GM12878 (cell line): ENCODE measurements at regions not wholly inside any gene's neighbourhood (a gene's known extent, or its start where the extent isn't known, plus 50 kb on each side); places are given as distances from the start of the nearest gene placed in this dataset.

ENCODE experiments used
- ATAC-seq: fragments of 200-7000 bp; cut with Tn5 transposase; 3 replicates; pipeline ENCODE4 v1.9.1; 2020; ENCODE audit warnings: mild to moderate bottlenecking, moderate library complexity
- BruUV-seq: library from RNA; stranded (reverse); fragments of 400-500 nt; replicated peaks from 2 replicates; lab custom pipeline; 2021; lab: Mats Ljungman, UMichigan
- CTCF ChIA-PET: fragments of 300-600 bp; sonication (Branson Sonifier 250); formaldehyde crosslinking; extraction: SDS; loops from one replicate; lab custom pipeline; 2021; ENCODE audit warnings: inconsistent platforms; lab: Yijun Ruan, JAX
- POLR2A ChIA-PET: fragments of 350-600 bp; formaldehyde crosslinking; extraction: SDS; loops from one replicate; lab custom pipeline; 2021; ENCODE audit warnings: inconsistent platforms; lab: Charles Lee
- RAD21 ChIA-PET: fragments of 300-600 bp; sonication (Branson Sonifier 250); formaldehyde crosslinking; loops from one replicate; lab custom pipeline; 2023; ENCODE audit warnings: antibody characterized with exemption; ENCODE audit not compliant: unreplicated experiment; lab: Charles Lee
- SMC1A ChIA-PET: fragments of 300-600 bp; sonication (Branson Sonifier 250); formaldehyde crosslinking; loops from one replicate; lab custom pipeline; 2023; ENCODE audit not compliant: unreplicated experiment, uncharacterized antibody; lab: Charles Lee
- DNase-seq: peaks from one replicate; pipeline ENCODE4 v3.0.0-alpha.2; 2011; ENCODE audit warnings: low read depth, low spot score
- FAIRE-seq: peaks from 3 replicates; lab custom pipeline; 2011; peaks lifted over from hg19 to GRCh38; lab: Jason Lieb, UNC
- H2AFZ ChIP-seq: 2 replicates; pipeline ENCODE4 v1.6.0; 2011; ENCODE audit warnings: low read depth, low read length, control low read depth; ENCODE audit not compliant: control insufficient read depth
- H3K27ac ChIP-seq: 2 replicates; pipeline ENCODE4 v1.5.1; 2011; ENCODE audit warnings: control low read depth; ENCODE audit not compliant: control insufficient read depth, insufficient read depth
- H3K27me3 ChIP-seq, 2 experiments: replicated peaks in 1 of 2; 2 replicates each; pipeline versions ENCODE4 v1.6.0 to v1.6.1; 2011; ENCODE audit warnings: low read length in 1 of 2; ENCODE audit not compliant: control insufficient read depth in 2 of 2, insufficient read depth in 2 of 2
- H3K36me3 ChIP-seq, 2 experiments: 2 replicates each; pipeline ENCODE4 v1.5.1; 2011; ENCODE audit warnings: low read length in 1 of 2; ENCODE audit not compliant: control insufficient read depth in 2 of 2, insufficient read depth in 2 of 2
- H3K4me1 ChIP-seq: 2 replicates; pipeline ENCODE4 v1.6.1; 2011; ENCODE audit warnings: mild to moderate bottlenecking, low read length, moderate library complexity, mixed read lengths; ENCODE audit not compliant: control insufficient read depth, insufficient read depth
- H3K4me2 ChIP-seq: 2 replicates; pipeline ENCODE4 v1.6.0; 2011; ENCODE audit warnings: control low read depth; ENCODE audit not compliant: control insufficient read depth, insufficient read depth
- H3K4me3 ChIP-seq: fragments of 200-600 bp; sonication (generic); 2 replicates; pipeline ENCODE4 v1.5.1; 2016
- H3K79me2 ChIP-seq: 2 replicates; pipeline ENCODE4 v1.6.0; 2011; ENCODE audit warnings: low read length; ENCODE audit not compliant: control insufficient read depth, insufficient read depth
- H3K9ac ChIP-seq: 2 replicates; pipeline ENCODE4 v1.8.0; 2011; ENCODE audit warnings: low read length, control low read depth, mixed read lengths; ENCODE audit not compliant: control insufficient read depth, insufficient read depth
- H3K9me3 ChIP-seq: replicated peaks from 3 replicates; pipeline ENCODE4 v1.5.1; 2011; ENCODE audit warnings: mild to moderate bottlenecking, low read length; ENCODE audit not compliant: control insufficient read depth, insufficient read depth
- H4K20me1 ChIP-seq: 2 replicates; pipeline ENCODE4 v1.6.0; 2011; ENCODE audit not compliant: control insufficient read depth, insufficient read depth
- BRCA1 ChIP-seq: IDR thresholded peaks from 2 replicates; pipeline ENCODE4 v1.6.1; 2011; ENCODE audit warnings: low read depth, low read length, improper control_type of control experiment
- CBX5 ChIP-seq: sonication (generic); IDR thresholded peaks from 2 replicates; pipeline ENCODE4 v1.6.1; 2016; ENCODE audit warnings: low read depth, moderate library complexity, mild to moderate bottlenecking, inconsistent platforms
- WGBS: methylation state at CpG from one replicate; pipeline ENCODE4 v1.1.6; 2016; ENCODE audit warnings: low lambda C conversion rate; ENCODE audit not compliant: insufficient replicate concordance, insufficient coverage; ENCODE audit errors: missing lambda C conversion rate; 5-methylcytosine and 5-hydroxymethylcytosine counted together
- in situ Hi-C: fragments of 300-500 bp; cut with MboI; formaldehyde crosslinking; loops from 9 replicates; pipeline ENCODE4 v1.14.3; 2018; ENCODE audit warnings: mixed read lengths
- intact Hi-C: fragments of 100-400 bp; cut with micrococcal nuclease; formaldehyde crosslinking; loops from one replicate; pipeline ENCODE4 v1.14.2; 2022; ENCODE audit not compliant: unreplicated experiment
- TF ChIP-seq, protein P1 (sequence below): fragments of 450-650 bp; IDR thresholded peaks from 2 replicates; pipeline ENCODE4 v1.6.1; 2016; ENCODE audit warnings: mild to moderate bottlenecking, moderate library complexity, borderline replicate concordance
- TF ChIP-seq, protein P2 (sequence below): fragments of 450-650 bp; IDR thresholded peaks from 2 replicates; pipeline ENCODE4 v1.6.1; 2017; ENCODE audit warnings: mild to moderate bottlenecking, moderate library complexity

DNA sequence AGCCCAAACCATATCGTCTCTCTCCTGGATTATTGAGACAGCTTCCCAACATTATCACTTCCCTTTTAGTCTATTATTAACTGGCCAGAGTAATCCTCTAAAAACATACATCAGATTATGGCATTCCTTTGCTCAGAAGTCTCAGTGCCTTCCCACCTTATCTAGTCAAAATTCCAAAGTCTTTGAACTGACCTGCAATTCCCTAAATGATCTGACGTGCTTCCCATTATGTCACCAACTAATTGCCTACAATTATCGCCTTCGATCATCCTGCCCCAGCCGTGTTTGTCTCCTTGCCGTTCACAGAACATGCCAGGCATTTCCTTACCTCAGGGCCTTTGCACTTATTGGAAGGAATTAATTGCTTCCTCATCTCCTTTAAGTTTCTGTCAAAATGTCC is 332.4 kb downstream of the IRS1 start:
- H2AFZ ChIP-seq = no peak overlapping the region
- intact Hi-C loops = no loop called here
- ATAC-seq = no peak
- no peak for FAIRE-seq
- no peak for DNase-seq
- TF ChIP-seq, protein P1, sequence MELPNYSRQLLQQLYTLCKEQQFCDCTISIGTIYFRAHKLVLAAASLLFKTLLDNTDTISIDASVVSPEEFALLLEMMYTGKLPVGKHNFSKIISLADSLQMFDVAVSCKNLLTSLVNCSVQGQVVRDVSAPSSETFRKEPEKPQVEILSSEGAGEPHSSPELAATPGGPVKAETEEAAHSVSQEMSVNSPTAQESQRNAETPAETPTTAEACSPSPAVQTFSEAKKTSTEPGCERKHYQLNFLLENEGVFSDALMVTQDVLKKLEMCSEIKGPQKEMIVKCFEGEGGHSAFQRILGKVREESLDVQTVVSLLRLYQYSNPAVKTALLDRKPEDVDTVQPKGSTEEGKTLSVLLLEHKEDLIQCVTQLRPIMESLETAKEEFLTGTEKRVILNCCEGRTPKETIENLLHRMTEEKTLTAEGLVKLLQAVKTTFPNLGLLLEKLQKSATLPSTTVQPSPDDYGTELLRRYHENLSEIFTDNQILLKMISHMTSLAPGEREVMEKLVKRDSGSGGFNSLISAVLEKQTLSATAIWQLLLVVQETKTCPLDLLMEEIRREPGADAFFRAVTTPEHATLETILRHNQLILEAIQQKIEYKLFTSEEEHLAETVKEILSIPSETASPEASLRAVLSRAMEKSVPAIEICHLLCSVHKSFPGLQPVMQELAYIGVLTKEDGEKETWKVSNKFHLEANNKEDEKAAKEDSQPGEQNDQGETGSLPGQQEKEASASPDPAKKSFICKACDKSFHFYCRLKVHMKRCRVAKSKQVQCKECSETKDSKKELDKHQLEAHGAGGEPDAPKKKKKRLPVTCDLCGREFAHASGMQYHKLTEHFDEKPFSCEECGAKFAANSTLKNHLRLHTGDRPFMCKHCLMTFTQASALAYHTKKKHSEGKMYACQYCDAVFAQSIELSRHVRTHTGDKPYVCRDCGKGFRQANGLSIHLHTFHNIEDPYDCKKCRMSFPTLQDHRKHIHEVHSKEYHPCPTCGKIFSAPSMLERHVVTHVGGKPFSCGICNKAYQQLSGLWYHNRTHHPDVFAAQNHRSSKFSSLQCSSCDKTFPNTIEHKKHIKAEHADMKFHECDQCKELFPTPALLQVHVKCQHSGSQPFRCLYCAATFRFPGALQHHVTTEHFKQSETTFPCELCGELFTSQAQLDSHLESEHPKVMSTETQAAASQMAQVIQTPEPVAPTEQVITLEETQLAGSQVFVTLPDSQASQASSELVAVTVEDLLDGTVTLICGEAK = no peak
- no peak for TF ChIP-seq BRCA1
- TF ChIP-seq, all 136 proteins: peak for 0
- ChIA-PET POLR2A (no interaction called here), RAD21 (no interaction called here), CTCF (no interaction called here), SMC1A (no interaction called here)
- 12% methylated on average over 6 of the region's 6 CpGs for WGBS
- no peak overlapping the region for H3K4me2 ChIP-seq
- no peaks in the 10 kb centered on the region for H3K79me2 ChIP-seq
- in situ Hi-C loops = no loop called here
- H3K36me3 ChIP-seq = no peaks in the 10 kb centered on the region
- no peaks in the 10 kb centered on the region for H3K27me3 ChIP-seq
- no TSS peak for BruUV-seq
- no peaks in the 10 kb centered on the region for H4K20me1 ChIP-seq
- H3K9ac ChIP-seq = no peak overlapping the region
- no peaks in the 10 kb centered on the region for H3K9me3 ChIP-seq
- no peak overlapping the region for H3K4me3 ChIP-seq
- no peak overlapping the region for H3K27ac ChIP-seq
- H3K4me1 ChIP-seq = no peaks in the 10 kb centered on the region

DNA sequence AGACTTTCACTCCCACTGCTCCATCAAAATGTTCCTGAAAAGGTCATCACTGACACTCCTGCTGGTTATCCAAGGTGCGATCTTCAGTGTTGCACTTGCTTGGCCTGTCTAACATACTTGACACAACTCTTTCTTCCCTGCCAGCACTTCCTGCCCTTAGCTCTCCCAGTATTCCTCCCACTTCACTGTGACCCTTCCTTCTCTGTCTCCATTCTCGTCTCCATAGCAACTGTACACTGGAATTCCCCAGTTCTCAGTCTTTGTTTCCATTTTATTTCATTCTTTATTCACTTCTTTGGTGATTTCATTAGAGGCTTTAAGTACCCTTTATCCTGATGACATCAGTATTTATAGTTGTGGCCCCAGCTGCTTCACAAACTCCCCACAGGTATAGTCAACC is 333.0 kb downstream of the IRS1 start:
- H2AFZ ChIP-seq = no peak overlapping the region
- FAIRE-seq (no peak), DNase-seq (no peak)
- no peak overlapping the region for H3K27ac ChIP-seq
- no peaks in the 10 kb centered on the region for H3K79me2 ChIP-seq
- BruUV-seq = no TSS peak
- SMC1A ChIA-PET = no interaction called here
- H3K4me3 ChIP-seq = no peak overlapping the region
- TF ChIP-seq CBX5 = no peak
- TF ChIP-seq, protein P2, sequence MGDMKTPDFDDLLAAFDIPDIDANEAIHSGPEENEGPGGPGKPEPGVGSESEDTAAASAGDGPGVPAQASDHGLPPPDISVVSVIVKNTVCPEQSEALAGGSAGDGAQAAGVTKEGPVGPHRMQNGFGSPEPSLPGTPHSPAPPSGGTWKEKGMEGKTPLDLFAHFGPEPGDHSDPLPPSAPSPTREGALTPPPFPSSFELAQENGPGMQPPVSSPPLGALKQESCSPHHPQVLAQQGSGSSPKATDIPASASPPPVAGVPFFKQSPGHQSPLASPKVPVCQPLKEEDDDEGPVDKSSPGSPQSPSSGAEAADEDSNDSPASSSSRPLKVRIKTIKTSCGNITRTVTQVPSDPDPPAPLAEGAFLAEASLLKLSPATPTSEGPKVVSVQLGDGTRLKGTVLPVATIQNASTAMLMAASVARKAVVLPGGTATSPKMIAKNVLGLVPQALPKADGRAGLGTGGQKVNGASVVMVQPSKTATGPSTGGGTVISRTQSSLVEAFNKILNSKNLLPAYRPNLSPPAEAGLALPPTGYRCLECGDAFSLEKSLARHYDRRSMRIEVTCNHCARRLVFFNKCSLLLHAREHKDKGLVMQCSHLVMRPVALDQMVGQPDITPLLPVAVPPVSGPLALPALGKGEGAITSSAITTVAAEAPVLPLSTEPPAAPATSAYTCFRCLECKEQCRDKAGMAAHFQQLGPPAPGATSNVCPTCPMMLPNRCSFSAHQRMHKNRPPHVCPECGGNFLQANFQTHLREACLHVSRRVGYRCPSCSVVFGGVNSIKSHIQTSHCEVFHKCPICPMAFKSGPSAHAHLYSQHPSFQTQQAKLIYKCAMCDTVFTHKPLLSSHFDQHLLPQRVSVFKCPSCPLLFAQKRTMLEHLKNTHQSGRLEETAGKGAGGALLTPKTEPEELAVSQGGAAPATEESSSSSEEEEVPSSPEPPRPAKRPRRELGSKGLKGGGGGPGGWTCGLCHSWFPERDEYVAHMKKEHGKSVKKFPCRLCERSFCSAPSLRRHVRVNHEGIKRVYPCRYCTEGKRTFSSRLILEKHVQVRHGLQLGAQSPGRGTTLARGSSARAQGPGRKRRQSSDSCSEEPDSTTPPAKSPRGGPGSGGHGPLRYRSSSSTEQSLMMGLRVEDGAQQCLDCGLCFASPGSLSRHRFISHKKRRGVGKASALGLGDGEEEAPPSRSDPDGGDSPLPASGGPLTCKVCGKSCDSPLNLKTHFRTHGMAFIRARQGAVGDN = no peak
- TF ChIP-seq, all 136 proteins: peak for 0
- H3K9me3 ChIP-seq = no peaks in the 10 kb centered on the region
- in situ Hi-C loops (no loop called here), intact Hi-C loops (no loop called here)
- H3K4me1 ChIP-seq = no peaks in the 10 kb centered on the region
- H3K9ac ChIP-seq = no peak overlapping the region
- H3K36me3 ChIP-seq = no peaks in the 10 kb centered on the region
- WGBS = 44% methylated on average over 2 of the region's 2 CpGs
- CTCF ChIA-PET = no interaction called here
- H4K20me1 ChIP-seq = no peaks in the 10 kb centered on the region
- POLR2A ChIA-PET = no interaction called here
- no peak overlapping the region for H3K4me2 ChIP-seq
- H3K27me3 ChIP-seq = no peaks in the 10 kb centered on the region
- ATAC-seq = no peak
- RAD21 ChIA-PET = no interaction called here
